DOHH2 (cell line): ENCODE measurements at regions not wholly inside any gene's neighbourhood (a gene's known extent, or its start where the extent isn't known, plus 50 kb on each side); places are given as distances from the start of the nearest gene placed in this dataset.

ENCODE experiments used
- H3F3A ChIP-seq: fragments of 200-600 bp; sonication (generic), shearing (Covaris generic); 2 replicates; pipeline ENCODE4 v1.6.0; 2016; ENCODE audit warnings: antibody characterized with exemption, mild to moderate bottlenecking; ENCODE audit not compliant: control insufficient read depth, insufficient read depth
- H3K27ac ChIP-seq: fragments of 200-600 bp; sonication (generic); 2 replicates; pipeline ENCODE4 v1.5.1; 2014; ENCODE audit warnings: low read depth, mild to moderate bottlenecking, low read length, moderate library complexity
- H3K27me3 ChIP-seq: fragments of 200-600 bp; sonication (generic); 2 replicates; pipeline ENCODE4 v1.6.1; 2014; ENCODE audit warnings: mild to moderate bottlenecking, low read length, mixed read lengths; ENCODE audit not compliant: control insufficient read depth
- H3K36me3 ChIP-seq: fragments of 200-600 bp; sonication (generic); 2 replicates; pipeline ENCODE4 v1.6.1; 2014; ENCODE audit warnings: mild to moderate bottlenecking, low read length, moderate library complexity, mixed read lengths; ENCODE audit not compliant: control insufficient read depth
- H3K4me1 ChIP-seq: fragments of 200-600 bp; sonication (generic); 2 replicates; pipeline ENCODE4 v1.6.1; 2014; ENCODE audit warnings: mild to moderate bottlenecking, low read length, mixed read lengths; ENCODE audit not compliant: control insufficient read depth
- H3K4me2 ChIP-seq: fragments of 200-600 bp; sonication (generic); 2 replicates; pipeline ENCODE4 v1.6.0; 2014; ENCODE audit warnings: mild to moderate bottlenecking, low read length, moderate library complexity
- H3K4me3 ChIP-seq: fragments of 200-600 bp; sonication (generic); 2 replicates; pipeline ENCODE4 v1.5.1; 2014; ENCODE audit warnings: mild to moderate bottlenecking, low read length, mixed read lengths
- H3K79me2 ChIP-seq: fragments of 200-600 bp; sonication (generic); 2 replicates; pipeline ENCODE4 v1.6.1; 2014; ENCODE audit warnings: mild to moderate bottlenecking, low read length, mixed read lengths; ENCODE audit not compliant: control insufficient read depth
- H3K9me2 ChIP-seq: fragments of 200-600 bp; sonication (generic); replicated peaks from 2 replicates; pipeline ENCODE4 v1.6.1; 2014; ENCODE audit warnings: mild to moderate bottlenecking, low read length, mixed read lengths; ENCODE audit not compliant: control insufficient read depth
- H3K9me3 ChIP-seq: fragments of 200-600 bp; sonication (generic); 2 replicates; pipeline ENCODE4 v1.6.1; 2014; ENCODE audit warnings: antibody characterized with exemption, low read length, mixed read lengths; ENCODE audit not compliant: control insufficient read depth, insufficient read depth
- H4K20me1 ChIP-seq: fragments of 200-600 bp; sonication (generic); 2 replicates; pipeline ENCODE4 v1.6.0; 2014; ENCODE audit warnings: low read depth, mild to moderate bottlenecking, antibody characterized with exemption, low read length, moderate library complexity; ENCODE audit not compliant: control insufficient read depth, insufficient read depth
- CTCF ChIP-seq: fragments of 200-600 bp; sonication (generic); IDR thresholded peaks from one replicate; pipeline ENCODE4 v1.5.1; 2014; ENCODE audit warnings: antibody characterized with exemption, mild to moderate bottlenecking, low read depth, low read length; ENCODE audit not compliant: poor library complexity, severe bottlenecking
- EZH2phosphoT487 ChIP-seq: fragments of 200-600 bp; sonication (generic); IDR thresholded peaks from 2 replicates; pipeline ENCODE4 v1.6.1; 2017; ENCODE audit warnings: borderline replicate concordance, mild to moderate bottlenecking, antibody characterized with exemption, low read length, moderate library complexity, mixed read lengths

DNA sequence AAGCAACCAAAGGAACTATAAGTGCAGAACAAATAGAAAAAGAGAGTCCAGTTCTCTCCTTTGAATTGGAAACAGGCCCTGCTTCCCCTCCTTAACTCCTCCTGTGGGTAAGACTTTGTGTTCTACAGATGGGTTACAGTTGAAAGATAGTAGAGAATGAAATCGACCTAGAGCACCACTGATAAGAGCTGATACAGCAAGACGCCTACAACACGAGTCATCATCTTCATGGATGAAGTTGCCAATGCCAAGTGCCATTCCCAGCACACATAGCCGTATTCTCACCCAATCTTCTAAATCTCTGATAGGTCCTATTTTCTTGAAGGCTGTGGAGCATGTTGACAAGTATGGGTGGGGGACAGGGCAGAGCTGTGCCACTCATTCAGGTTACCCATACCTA is 99.8 kb upstream of the CAMK1G start:
- Histone ChIP-seq H4K20me1 (no peaks in the 10 kb centered on the region), H3K36me3 (no peaks in the 10 kb centered on the region), H3K79me2 (no peaks in the 10 kb centered on the region), H3K9me2 (no peaks in the 10 kb centered on the region; the same call in 1 of the 2 replicates), H3K4me1 (no peaks in the 10 kb centered on the region), H3K4me2 (no peak overlapping the region), H3K9me3 (no peaks in the 10 kb centered on the region), H3K27ac (no peak overlapping the region), H3F3A (no peaks in the 10 kb centered on the region), H3K4me3 (no peak overlapping the region), H3K27me3 (no peaks in the 10 kb centered on the region)
- no peak for TF ChIP-seq EZH2phosphoT487
- TF ChIP-seq CTCF: no peak

GRCh38 chr1:209484429-209484828 is 99.1 kb upstream of the CAMK1G start:
- Histone ChIP-seq H3K9me2 (no peaks in the 10 kb centered on the region; the same call in 1 of the 2 replicates), H4K20me1 (no peaks in the 10 kb centered on the region), H3K9me3 (no peaks in the 10 kb centered on the region), H3K4me1 (no peaks in the 10 kb centered on the region), H3K79me2 (no peaks in the 10 kb centered on the region), H3K36me3 (no peaks in the 10 kb centered on the region), H3K4me2 (no peak overlapping the region), H3K4me3 (no peak overlapping the region), H3K27ac (no peak overlapping the region), H3F3A (no peaks in the 10 kb centered on the region), H3K27me3 (no peaks in the 10 kb centered on the region)
- TF ChIP-seq EZH2phosphoT487 (no peak), CTCF (no peak)

GRCh38 chr1:209485167-209485566 is 98.3 kb upstream of the CAMK1G start:
- H3K27me3 ChIP-seq: no peaks in the 10 kb centered on the region
- no peak overlapping the region for H3K27ac ChIP-seq

More at GRCh38 chr1:209485167-209485566, 98.3 kb upstream of the CAMK1G start:
- Histone ChIP-seq H3K4me1 (no peaks in the 10 kb centered on the region), H4K20me1 (no peaks in the 10 kb centered on the region), H3K4me2 (no peak overlapping the region), H3K79me2 (no peaks in the 10 kb centered on the region), H3F3A (no peaks in the 10 kb centered on the region), H3K36me3 (no peaks in the 10 kb centered on the region), H3K9me2 (no peaks in the 10 kb centered on the region; the same call in 1 of the 2 replicates), H3K9me3 (no peaks in the 10 kb centered on the region), H3K4me3 (no peak overlapping the region)
- TF ChIP-seq EZH2phosphoT487 (no peak), CTCF (no peak)
